PC-9 (cell line): ENCODE measurements at regions not wholly inside any gene's neighbourhood (a gene's known extent, or its start where the extent isn't known, plus 50 kb on each side); places are given as distances from the start of the nearest gene placed in this dataset.

ENCODE experiments used
- CTCF ChIP-seq: fragments of 200-600 bp; sonication (generic); conservative IDR thresholded peaks from 2 replicates; pipeline ENCODE4 v1.6.1; 2017; ENCODE audit warnings: mixed run types, antibody characterized with exemption, mild to moderate bottlenecking, moderate library complexity
- EZH2 ChIP-seq: fragments of 200-600 bp; sonication (generic); IDR thresholded peaks from 2 replicates; pipeline ENCODE4 v1.8.0; 2017; ENCODE audit warnings: antibody characterized with exemption, low read depth

DNA sequence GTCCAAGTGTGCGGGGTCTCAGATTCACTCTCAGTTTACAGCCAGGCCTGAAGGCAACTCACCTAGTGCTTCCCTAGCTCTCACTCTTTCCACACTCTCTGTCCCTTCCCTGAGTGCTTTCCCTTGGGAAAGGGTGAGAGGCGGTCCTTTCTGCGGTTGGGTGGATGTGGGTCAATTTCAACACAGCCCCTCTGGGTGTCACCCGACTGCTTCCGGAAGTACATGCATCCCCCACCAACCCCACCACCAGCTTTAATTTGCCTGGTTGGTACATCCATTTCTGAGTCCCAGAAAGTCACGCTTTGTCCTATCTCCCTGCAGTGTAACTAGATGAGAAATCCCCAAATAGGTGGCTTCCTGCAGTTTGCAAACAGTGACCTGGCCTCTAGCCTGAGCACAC lies 307.3 kb upstream of the MEIS1 start:
- TF ChIP-seq CTCF, result no peak
- TF ChIP-seq EZH2, result no peak
